B cell (primary cell): ENCODE measurements at regions not wholly inside any gene's neighbourhood (a gene's known extent, or its start where the extent isn't known, plus 50 kb on each side); places are given as distances from the start of the nearest gene placed in this dataset.

Experiments
- ATAC-seq: fragments of 200-7000 bp; cut with Tn5 transposase; one replicate; pipeline ENCODE4 v1.10.0; 2021; ENCODE audit warnings: low read depth, mild to moderate bottlenecking, moderate number of reproducible peaks, moderate library complexity
- CTCF ChIA-PET: fragments of 350-600 bp; sonication (Branson Sonifier 250); formaldehyde crosslinking; loops from one replicate; lab custom pipeline; 2021; ENCODE audit warnings: antibody characterized with exemption, inconsistent platforms; lab: Charles Lee
- POLR2A ChIA-PET: fragments of 350-600 bp; sonication (Branson Sonifier 250); formaldehyde crosslinking; loops from one replicate; lab custom pipeline; 2021; ENCODE audit warnings: antibody characterized with exemption; lab: Charles Lee
- DNase-seq: peaks from one replicate; pipeline ENCODE4 v3.0.0; 2013
- H2AFZ ChIP-seq: 2 replicates; pipeline ENCODE4 v1.6.1; 2012; ENCODE audit warnings: mild to moderate bottlenecking, low read depth, low read length; ENCODE audit not compliant: insufficient read depth, poor library complexity, severe bottlenecking
- H3K27ac ChIP-seq, 2 donors: 1 replicate in 1 of 2; 2 replicates in 1 of 2; pipeline ENCODE4 v1.5.1; 2012 to 2013; ENCODE audit warnings: low read length in 2 of 2, mild to moderate bottlenecking in 2 of 2, moderate library complexity in 1 of 2
- H3K27me3 ChIP-seq, 4 experiments: fragments of 200-600 bp in 1 of 4; sonication (generic) in 1 of 4; replicated peaks in 1 of 4; 1 replicate in 2 of 4; 2 replicates in 2 of 4; pipeline versions ENCODE4 v1.6.1 to v1.7.0; 2013 to 2016; ENCODE audit warnings: low read length in 3 of 4, mild to moderate bottlenecking in 2 of 4, mixed read lengths in 1 of 4, moderate library complexity in 1 of 4; ENCODE audit not compliant: insufficient read depth in 4 of 4, control insufficient read depth in 3 of 4; ENCODE audit errors: control extremely low read depth in 1 of 4
- H3K36me3 ChIP-seq, 2 experiments: replicated peaks in 1 of 2; 1 replicate in 1 of 2; 2 replicates in 1 of 2; pipeline versions ENCODE4 v1.6.1 to v1.7.1; 2013; ENCODE audit warnings: low read length in 1 of 2; ENCODE audit not compliant: insufficient read depth in 2 of 2, control insufficient read depth in 1 of 2; ENCODE audit errors: control extremely low read depth in 1 of 2, extremely low read depth in 1 of 2
- H3K4me1 ChIP-seq, 2 donors: fragments of 200-600 bp in 1 of 2; sonication (generic) in 1 of 2; 1 replicate in 1 of 2; 2 replicates in 1 of 2; pipeline versions ENCODE4 v1.5.1 to v1.6.1; 2013 to 2017; ENCODE audit warnings: low read length in 2 of 2; ENCODE audit not compliant: control insufficient read depth in 2 of 2, insufficient read depth in 2 of 2
- H3K4me2 ChIP-seq: replicated peaks from 2 replicates; pipeline ENCODE3; 2012; ENCODE audit warnings: mild to moderate bottlenecking, low read depth, low read length; ENCODE audit not compliant: poor library complexity, severe bottlenecking
- H3K4me3 ChIP-seq, 5 experiments: fragments of 200-600 bp in 1 of 5; sonication (generic) in 1 of 5; 1 replicate in 3 of 5; 2 replicates in 2 of 5; pipeline versions ENCODE4 v1.5.1 to v1.7.0; 2011 to 2016; ENCODE audit warnings: low read length in 4 of 5, mild to moderate bottlenecking in 4 of 5, low read depth in 2 of 5, control low read depth in 1 of 5, moderate library complexity in 1 of 5; ENCODE audit not compliant: insufficient read depth in 1 of 5; ENCODE audit errors: control extremely low read depth in 1 of 5, extremely low read depth in 1 of 5
- H3K79me2 ChIP-seq: fragments of 200-600 bp; sonication (generic); one replicate; pipeline ENCODE4 v1.6.0; 2016; ENCODE audit warnings: low read length; ENCODE audit not compliant: control insufficient read depth, insufficient read depth
- H3K9ac ChIP-seq: fragments of 200-600 bp; sonication (generic); 2 replicates; pipeline ENCODE4 v1.6.1; 2017; ENCODE audit warnings: mild to moderate bottlenecking, low read length, moderate library complexity
- H3K9me3 ChIP-seq, 3 donors: one replicate each; pipeline versions ENCODE4 v1.6.1 to v1.7.1; 2013; ENCODE audit warnings: low read length in 2 of 3; ENCODE audit not compliant: control insufficient read depth in 2 of 3, insufficient read depth in 1 of 3; ENCODE audit errors: control extremely low read depth in 1 of 3
- H4K20me1 ChIP-seq: 2 replicates; pipeline ENCODE4 v1.6.0; 2012; ENCODE audit warnings: mild to moderate bottlenecking, low read length; ENCODE audit not compliant: insufficient read depth, control insufficient read depth, poor library complexity, severe bottlenecking
- H3K27ac Mint-ChIP-seq: one replicate; pipeline ENCODE4 v1.8.0; 2021; ENCODE audit warnings: mixed read lengths
- H3K27me3 Mint-ChIP-seq: one replicate; pipeline ENCODE4 v1.8.0; 2021; ENCODE audit warnings: mixed read lengths
- H3K4me1 Mint-ChIP-seq: one replicate; pipeline ENCODE4 v1.8.0; 2021; ENCODE audit warnings: mixed read lengths
- H3K4me3 Mint-ChIP-seq: one replicate; pipeline ENCODE4 v1.8.0; 2021; ENCODE audit warnings: mixed read lengths
- H3K9me3 Mint-ChIP-seq: one replicate; pipeline ENCODE4 v1.8.0; 2022; ENCODE audit warnings: mixed read lengths; ENCODE audit not compliant: insufficient read depth
- CTCF ChIP-seq: fragments of 200-600 bp; IDR thresholded peaks from one replicate; pipeline ENCODE4 v1.8.0; 2022; ENCODE audit warnings: antibody characterized with exemption, mild to moderate bottlenecking
- EZH2 ChIP-seq: IDR thresholded peaks from 2 replicates; pipeline ENCODE4 v1.6.1; 2012; ENCODE audit warnings: borderline replicate concordance, low read depth, mild to moderate bottlenecking, moderate library complexity, low read length; ENCODE audit not compliant: insufficient read depth, poor library complexity, severe bottlenecking
- WGBS: methylation state at CpG from one replicate; pipeline ENCODE4 v1.1.5; 2013; ENCODE audit warnings: missing lambda C conversion rate; ENCODE audit not compliant: insufficient coverage; 5-methylcytosine and 5-hydroxymethylcytosine counted together
- intact Hi-C: fragments of 100-400 bp; cut with micrococcal nuclease; formaldehyde crosslinking; loops from one replicate; pipeline ENCODE4 v1.10.0; 2022

GRCh38 chr1:4581807-4582206, 72.6 kb upstream of the AJAP1 start:
- TF ChIP-seq CTCF (no peak), EZH2 (no peak)
- H3K27me3 Mint-ChIP-seq = peaks cover 46% of the 10 kb centered on the region
- CTCF ChIA-PET = no interaction called here

GRCh38 chr1:4584449-4584848, 70.0 kb upstream of the AJAP1 start:
- Histone ChIP-seq H3K27me3 (peaks cover 0 to 20% (median 2%) of the 10 kb centered on the region in 4 experiments), H3K27ac (no peak overlapping the region), H3K9me3 (peaks cover 0 to 3% (median 0%) of the 10 kb centered on the region in 3 donors), H2AFZ (no peak overlapping the region), H3K4me3 (no peak overlapping the region), H3K4me1 (no peaks in the 10 kb centered on the region), H4K20me1 (no peaks in the 10 kb centered on the region), H3K4me2 (no peak overlapping the region), H3K79me2 (no peaks in the 10 kb centered on the region), H3K9ac (no peak overlapping the region), H3K36me3 (no peaks in the 10 kb centered on the region)
- Mint-ChIP-seq H3K27me3 (peaks cover 64% of the 10 kb centered on the region), H3K4me1 (no peaks in the 10 kb centered on the region), H3K27ac (no peak overlapping the region), H3K9me3 (no peaks in the 10 kb centered on the region), H3K4me3 (no peak overlapping the region)
- intact Hi-C loops = no loop called here
- POLR2A ChIA-PET = no interaction called here
- DNase-seq = no peak
- TF ChIP-seq EZH2 = no peak
- TF ChIP-seq CTCF = no peak
- CTCF ChIA-PET = interaction anchor here (1.2 to 1.9 kb wide), 2 partner anchors 14 to 673 kb away, joined by 3 to 4 read pairs; no protein-coding TSS in a partner anchor
- ATAC-seq = no peak
- WGBS = 84% methylated on average over 4 of the region's 5 CpGs

More at GRCh38 chr1:4581807-4582206, 72.6 kb upstream of the AJAP1 start:
- Histone ChIP-seq H3K27me3 (peaks cover 0 to 20% (median 2%) of the 10 kb centered on the region in 4 experiments), H3K36me3 (no peaks in the 10 kb centered on the region), H3K79me2 (no peaks in the 10 kb centered on the region), H3K27ac (no peak overlapping the region), H3K9ac (no peak overlapping the region), H4K20me1 (no peaks in the 10 kb centered on the region), H3K9me3 (peaks cover 0 to 3% (median 0%) of the 10 kb centered on the region in 3 donors), H3K4me2 (no peak overlapping the region), H3K4me1 (no peaks in the 10 kb centered on the region), H3K4me3 (no peak overlapping the region), H2AFZ (no peak overlapping the region)
- POLR2A ChIA-PET = no interaction called here
- intact Hi-C loops = no loop called here
- Mint-ChIP-seq H3K9me3 (no peaks in the 10 kb centered on the region), H3K4me3 (no peak overlapping the region), H3K27ac (no peak overlapping the region), H3K4me1 (no peaks in the 10 kb centered on the region)
- ATAC-seq (no peak), DNase-seq (no peak)
- 67% methylated on average over 3 of the region's 5 CpGs for WGBS
